ENCODE measurements at regions not wholly inside any gene's neighbourhood (a gene's known extent, or its start where the extent isn't known, plus 50 kb on each side); places are given as distances from the start of the nearest gene placed in this dataset.

DNA sequence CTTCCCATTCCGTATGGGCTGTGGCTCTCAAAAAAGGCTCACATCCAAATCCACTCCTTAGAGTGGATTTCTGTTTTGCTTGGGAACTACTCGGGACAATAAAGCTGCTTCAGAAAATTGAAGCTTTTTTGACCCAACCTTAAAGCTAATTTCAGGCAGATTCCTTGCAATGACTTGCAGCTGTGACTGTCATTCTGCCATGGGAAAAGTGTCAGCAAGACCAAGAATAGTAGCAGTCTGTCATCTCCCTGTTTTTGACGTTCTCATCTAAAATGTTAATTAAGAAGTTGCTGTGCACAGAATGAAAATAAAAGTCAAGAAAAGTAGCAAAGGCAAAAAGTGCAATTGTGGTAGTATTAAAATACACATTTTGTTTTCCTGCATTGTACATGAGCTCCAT lies 304.7 kb downstream of the COG6 start:
- Histone ChIP-seq H3K36me3 (ENCODE audit: control insufficient read depth, low read length) (no peaks in the 10 kb centered on the region), H3K4me2 (ENCODE audit: low read length) (no peak overlapping the region), H3K27me3 (ENCODE audit: control insufficient read depth, low read length) (no peaks in the 10 kb centered on the region), H3K4me3 (ENCODE audit: low read length) (no peak overlapping the region), H4K20me1 (ENCODE audit: control insufficient read depth, insufficient read depth, low read depth, low read length) (no peaks in the 10 kb centered on the region), H3K9me2 (replicated peaks; ENCODE audit: control insufficient read depth, low read length) (no peaks in the 10 kb centered on the region), H3K27ac (ENCODE audit: low read depth, low read length) (no peak overlapping the region), H3K9me3 (ENCODE audit: control insufficient read depth, insufficient read depth, low read length) (no peaks in the 10 kb centered on the region; the same call in 1 of the 2 replicates), H3K4me1 (ENCODE audit: control insufficient read depth, low read length) (no peaks in the 10 kb centered on the region), H3F3A (ENCODE audit: control insufficient read depth, insufficient read depth) (no peaks in the 10 kb centered on the region), H3K79me2 (ENCODE audit: control insufficient read depth, low read length) (no peaks in the 10 kb centered on the region)
- TF ChIP-seq, protein P1, sequence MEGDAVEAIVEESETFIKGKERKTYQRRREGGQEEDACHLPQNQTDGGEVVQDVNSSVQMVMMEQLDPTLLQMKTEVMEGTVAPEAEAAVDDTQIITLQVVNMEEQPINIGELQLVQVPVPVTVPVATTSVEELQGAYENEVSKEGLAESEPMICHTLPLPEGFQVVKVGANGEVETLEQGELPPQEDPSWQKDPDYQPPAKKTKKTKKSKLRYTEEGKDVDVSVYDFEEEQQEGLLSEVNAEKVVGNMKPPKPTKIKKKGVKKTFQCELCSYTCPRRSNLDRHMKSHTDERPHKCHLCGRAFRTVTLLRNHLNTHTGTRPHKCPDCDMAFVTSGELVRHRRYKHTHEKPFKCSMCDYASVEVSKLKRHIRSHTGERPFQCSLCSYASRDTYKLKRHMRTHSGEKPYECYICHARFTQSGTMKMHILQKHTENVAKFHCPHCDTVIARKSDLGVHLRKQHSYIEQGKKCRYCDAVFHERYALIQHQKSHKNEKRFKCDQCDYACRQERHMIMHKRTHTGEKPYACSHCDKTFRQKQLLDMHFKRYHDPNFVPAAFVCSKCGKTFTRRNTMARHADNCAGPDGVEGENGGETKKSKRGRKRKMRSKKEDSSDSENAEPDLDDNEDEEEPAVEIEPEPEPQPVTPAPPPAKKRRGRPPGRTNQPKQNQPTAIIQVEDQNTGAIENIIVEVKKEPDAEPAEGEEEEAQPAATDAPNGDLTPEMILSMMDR (IDR thresholded peaks at IDR 0.05; ENCODE audit: low read depth, low read length, poor library complexity, severe bottlenecking) = no peak
- TF ChIP-seq EZH2phosphoT487 (IDR thresholded peaks at IDR 0.05; ENCODE audit: borderline replicate concordance, low read length) = no peak

DNA sequence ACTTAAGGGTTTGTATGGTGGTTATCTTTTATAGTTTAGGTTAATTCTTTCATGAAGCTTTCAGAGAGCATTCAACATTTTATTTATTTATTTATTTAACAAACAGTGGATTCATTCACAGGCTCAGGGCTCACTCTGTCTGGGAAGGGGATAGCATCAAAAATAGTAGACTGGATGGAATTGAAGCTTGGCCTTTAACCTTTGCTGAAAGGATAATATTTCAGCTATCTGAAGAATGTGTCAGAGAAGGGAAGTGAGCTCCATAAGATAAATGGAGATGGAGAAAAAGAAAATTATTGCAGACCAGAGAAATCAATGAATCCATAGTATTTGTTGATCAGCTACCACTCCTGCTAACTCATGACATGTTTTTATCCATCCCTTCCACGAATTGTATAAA lies 305.6 kb downstream of the COG6 start:
- no peak overlapping the region for H3K4me3 ChIP-seq (ENCODE audit: low read length)
- no peaks in the 10 kb centered on the region for H3K4me1 ChIP-seq (ENCODE audit: control insufficient read depth, low read length)
- H4K20me1 ChIP-seq (ENCODE audit: control insufficient read depth, insufficient read depth, low read depth, low read length) = no peaks in the 10 kb centered on the region

DNA sequence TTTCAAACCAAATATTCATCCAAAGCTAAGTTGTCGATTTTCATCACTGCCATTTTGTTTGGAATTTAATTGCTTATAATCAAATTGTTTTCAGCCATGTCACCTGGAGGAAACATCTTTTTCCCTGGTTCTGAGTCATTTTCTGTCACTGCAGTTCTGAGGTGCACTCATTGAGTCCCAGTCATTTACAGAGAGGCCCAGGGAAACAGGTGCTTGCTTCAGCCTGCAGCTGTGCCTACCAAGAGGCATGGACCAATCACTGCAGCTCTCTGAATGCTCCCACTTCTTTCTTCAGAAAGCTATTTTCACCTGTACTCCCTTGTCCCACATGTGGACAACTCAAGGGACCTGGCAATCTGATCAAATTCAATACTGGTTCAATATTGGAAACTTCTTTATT lies 308.1 kb downstream of the COG6 start:
- Histone ChIP-seq H3K4me3 (ENCODE audit: low read length) (no peak overlapping the region), H3K27me3 (ENCODE audit: control insufficient read depth, low read length) (no peaks in the 10 kb centered on the region), H4K20me1 (ENCODE audit: control insufficient read depth, insufficient read depth, low read depth, low read length) (no peaks in the 10 kb centered on the region), H3K27ac (ENCODE audit: low read depth, low read length) (no peak overlapping the region), H3K9me3 (ENCODE audit: control insufficient read depth, insufficient read depth, low read length) (no peaks in the 10 kb centered on the region; the same call in 1 of the 2 replicates), H3K9me2 (replicated peaks; ENCODE audit: control insufficient read depth, low read length) (no peaks in the 10 kb centered on the region), H3K36me3 (ENCODE audit: control insufficient read depth, low read length) (no peaks in the 10 kb centered on the region), H3K4me2 (ENCODE audit: low read length) (no peak overlapping the region), H3K79me2 (ENCODE audit: control insufficient read depth, low read length) (no peaks in the 10 kb centered on the region), H3F3A (ENCODE audit: control insufficient read depth, insufficient read depth) (no peaks in the 10 kb centered on the region), H3K4me1 (ENCODE audit: control insufficient read depth, low read length) (no peaks in the 10 kb centered on the region)
- TF ChIP-seq, protein P1 (IDR thresholded peaks at IDR 0.05; ENCODE audit: low read depth, low read length, poor library complexity, severe bottlenecking) = no peak
- TF ChIP-seq EZH2phosphoT487 (IDR thresholded peaks at IDR 0.05; ENCODE audit: borderline replicate concordance, low read length) = no peak

More for the DNA sequence above, 305.6 kb downstream of the COG6 start:
- H3K36me3 ChIP-seq (ENCODE audit: control insufficient read depth, low read length) = no peaks in the 10 kb centered on the region
- H3K9me2 ChIP-seq (replicated peaks; ENCODE audit: control insufficient read depth, low read length) = no peaks in the 10 kb centered on the region
- H3K27ac ChIP-seq (ENCODE audit: low read depth, low read length) = no peak overlapping the region
- TF ChIP-seq, protein P1 (IDR thresholded peaks at IDR 0.05; ENCODE audit: low read depth, low read length, poor library complexity, severe bottlenecking) = no peak
- no peak for TF ChIP-seq EZH2phosphoT487 (IDR thresholded peaks at IDR 0.05; ENCODE audit: borderline replicate concordance, low read length)
- H3K4me2 ChIP-seq (ENCODE audit: low read length) = no peak overlapping the region
- no peaks in the 10 kb centered on the region for H3F3A ChIP-seq (ENCODE audit: control insufficient read depth, insufficient read depth)
- H3K27me3 ChIP-seq (ENCODE audit: control insufficient read depth, low read length) = no peaks in the 10 kb centered on the region
- H3K9me3 ChIP-seq (ENCODE audit: control insufficient read depth, insufficient read depth, low read length) = no peaks in the 10 kb centered on the region; the same call in 1 of the 2 replicates
- no peaks in the 10 kb centered on the region for H3K79me2 ChIP-seq (ENCODE audit: control insufficient read depth, low read length)
